Uterus (tissue), 3 donors: ENCODE measurements at regions not wholly inside any gene's neighbourhood (a gene's known extent, or its start where the extent isn't known, plus 50 kb on each side); places are given as distances from the start of the nearest gene placed in this dataset.

ENCODE experiments used
- DNase-seq, 2 donors: peaks; one replicate each; pipeline ENCODE4 v3.0.0-alpha.2; 2019 to 2020
- H3K27ac ChIP-seq, 2 donors: fragments of 200-600 bp; sonication (generic); 1 replicate in 1 of 2; 2 replicates in 1 of 2; pipeline ENCODE4 v1.5.1; 2016 to 2018
- H3K27me3 ChIP-seq, 2 donors: fragments of 200-600 bp; sonication (generic); one replicate each; pipeline ENCODE4 v1.5.1; 2018 to 2019; ENCODE audit warnings: control low read depth in 1 of 2
- H3K36me3 ChIP-seq, 2 donors: fragments of 200-600 bp; sonication (generic); one replicate each; pipeline ENCODE4 v1.5.1; 2019; ENCODE audit warnings: control low read depth in 1 of 2
- H3K4me1 ChIP-seq, 2 donors: fragments of 200-600 bp; sonication (generic); one replicate each; pipeline ENCODE4 v1.5.1; 2018 to 2019; ENCODE audit warnings: control low read depth in 1 of 2
- H3K4me3 ChIP-seq, 2 donors: fragments of 200-600 bp; sonication (generic); 1 replicate in 1 of 2; 2 replicates in 1 of 2; pipeline ENCODE4 v1.5.1; 2018 to 2019; ENCODE audit warnings: mild to moderate bottlenecking in 1 of 2
- H3K9me3 ChIP-seq, 2 donors: fragments of 200-600 bp; sonication (generic); one replicate each; pipeline ENCODE4 v1.5.1; 2019; ENCODE audit warnings: control low read depth in 1 of 2
- POLR2A ChIP-seq, 2 donors: fragments of 450-650 bp; IDR thresholded peaks; one replicate each; pipeline ENCODE4 v1.6.1; 2016; ENCODE audit warnings: antibody characterized with exemption in 2 of 2, mild to moderate bottlenecking in 1 of 2, moderate library complexity in 1 of 2
- intact Hi-C: fragments of 100-400 bp; cut with DNase I; formaldehyde crosslinking; loops from one replicate; pipeline ENCODE4 v1.15.1; 2023; ENCODE audit warnings: low total_unique reads
- TF ChIP-seq, protein P1 (sequence below), 4 experiments: fragments of 200-600 bp in 2 of 4; fragments of 450-650 bp in 2 of 4; sonication (generic) in 2 of 4; IDR thresholded peaks; one replicate each; pipeline ENCODE4 v1.5.1; 2016 to 2019; ENCODE audit warnings: antibody characterized with exemption in 4 of 4, mild to moderate bottlenecking in 2 of 4, moderate library complexity in 1 of 4
- donor health status: DM: yes; HTN: yes; CAD: no.

DNA sequence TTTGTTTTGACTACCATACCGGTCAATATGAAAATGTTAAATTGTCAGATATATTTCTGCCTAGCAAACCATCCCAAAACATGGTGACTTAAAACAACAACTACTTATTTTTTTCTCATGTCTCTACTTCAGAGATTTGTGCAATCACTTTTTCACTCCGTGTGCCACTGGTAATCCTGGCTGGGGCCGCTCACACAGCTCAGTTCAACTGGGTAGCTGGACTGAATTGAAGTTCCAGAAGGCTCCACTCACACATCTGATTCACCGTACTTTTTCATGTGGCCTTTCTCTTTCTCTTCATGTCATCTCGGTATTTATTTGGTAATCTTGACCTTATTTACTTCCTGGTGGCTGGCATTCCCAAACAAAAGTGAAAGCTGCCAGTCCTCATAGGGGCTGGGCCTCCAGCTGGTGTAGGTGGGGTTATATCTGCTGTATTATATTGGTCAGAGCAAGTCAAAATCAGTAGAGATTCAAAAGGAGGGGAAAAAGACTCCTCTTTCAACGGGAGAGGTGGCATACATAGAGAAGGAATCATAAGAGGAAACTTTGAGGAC is 513.9 kb upstream of the NXPH2 start:
- no peaks in the 10 kb centered on the region for H3K4me1 ChIP-seq

DNA sequence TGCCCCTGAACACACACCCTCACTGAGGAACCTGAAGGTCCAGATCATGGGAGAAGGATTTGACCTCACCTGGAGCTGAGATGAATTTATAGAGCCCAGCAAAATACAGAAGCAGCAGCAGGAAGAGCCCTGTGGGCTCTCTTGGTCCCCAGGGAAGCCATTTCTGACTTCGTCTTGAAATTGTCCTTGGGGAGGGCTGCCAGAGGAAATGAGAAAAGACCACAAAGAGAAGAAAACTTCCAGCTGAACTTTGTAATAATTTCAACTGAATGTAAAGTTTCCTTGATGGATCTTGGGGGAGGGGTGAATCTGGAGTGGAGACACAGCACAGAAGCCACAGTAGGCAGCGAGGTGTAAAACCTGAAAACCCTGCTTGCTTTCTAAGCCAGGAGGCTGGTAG is 500.9 kb upstream of the NXPH2 start:
- H3K9me3 ChIP-seq, result no peaks in the 10 kb centered on the region
- H3K4me3 ChIP-seq, result no peak overlapping the region
- H3K27me3 ChIP-seq, result no peaks in the 10 kb centered on the region
- TF ChIP-seq, protein P1, sequence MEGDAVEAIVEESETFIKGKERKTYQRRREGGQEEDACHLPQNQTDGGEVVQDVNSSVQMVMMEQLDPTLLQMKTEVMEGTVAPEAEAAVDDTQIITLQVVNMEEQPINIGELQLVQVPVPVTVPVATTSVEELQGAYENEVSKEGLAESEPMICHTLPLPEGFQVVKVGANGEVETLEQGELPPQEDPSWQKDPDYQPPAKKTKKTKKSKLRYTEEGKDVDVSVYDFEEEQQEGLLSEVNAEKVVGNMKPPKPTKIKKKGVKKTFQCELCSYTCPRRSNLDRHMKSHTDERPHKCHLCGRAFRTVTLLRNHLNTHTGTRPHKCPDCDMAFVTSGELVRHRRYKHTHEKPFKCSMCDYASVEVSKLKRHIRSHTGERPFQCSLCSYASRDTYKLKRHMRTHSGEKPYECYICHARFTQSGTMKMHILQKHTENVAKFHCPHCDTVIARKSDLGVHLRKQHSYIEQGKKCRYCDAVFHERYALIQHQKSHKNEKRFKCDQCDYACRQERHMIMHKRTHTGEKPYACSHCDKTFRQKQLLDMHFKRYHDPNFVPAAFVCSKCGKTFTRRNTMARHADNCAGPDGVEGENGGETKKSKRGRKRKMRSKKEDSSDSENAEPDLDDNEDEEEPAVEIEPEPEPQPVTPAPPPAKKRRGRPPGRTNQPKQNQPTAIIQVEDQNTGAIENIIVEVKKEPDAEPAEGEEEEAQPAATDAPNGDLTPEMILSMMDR (IDR thresholded peaks at IDR 0.05), result no peak
- no peak for TF ChIP-seq POLR2A (IDR thresholded peaks at IDR 0.05)
- intact Hi-C loops, result no loop called here
- H3K36me3 ChIP-seq, result no peaks in the 10 kb centered on the region
- H3K4me1 ChIP-seq, result no peaks in the 10 kb centered on the region
- no peak overlapping the region for H3K27ac ChIP-seq
- DNase-seq, result no peak

More for the DNA sequence above, 513.9 kb upstream of the NXPH2 start:
- H3K4me3 ChIP-seq, result no peak overlapping the region
- intact Hi-C loops, result no loop called here
- TF ChIP-seq, protein P1 (IDR thresholded peaks at IDR 0.05), result no peak
- no peak for TF ChIP-seq POLR2A (IDR thresholded peaks at IDR 0.05)
- no peaks in the 10 kb centered on the region for H3K9me3 ChIP-seq
- H3K27me3 ChIP-seq, result no peaks in the 10 kb centered on the region
- H3K27ac ChIP-seq, result no peak overlapping the region
- DNase-seq, result no peak
- no peaks in the 10 kb centered on the region for H3K36me3 ChIP-seq

DNA sequence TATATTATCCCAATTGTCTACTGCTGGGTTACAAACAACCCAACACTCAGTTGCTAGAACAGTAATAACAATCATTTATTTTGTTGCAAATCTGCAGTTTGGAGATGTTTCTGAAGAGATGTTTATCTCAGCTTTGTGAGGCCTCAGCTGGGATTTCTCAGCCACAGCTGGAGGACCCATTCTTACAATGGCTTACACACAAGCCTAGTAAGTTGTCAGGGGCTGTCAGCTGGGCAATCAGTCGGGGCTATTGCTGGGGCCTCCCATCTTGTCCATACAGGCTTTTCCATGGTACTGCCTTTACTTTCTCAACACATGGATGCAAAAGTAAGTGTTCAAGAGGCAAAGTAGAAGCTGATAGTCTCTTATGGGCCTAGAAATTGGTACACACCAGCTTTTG is 491.7 kb upstream of the NXPH2 start:
- Histone ChIP-seq H3K4me1 (no peaks in the 10 kb centered on the region), H3K36me3 (no peaks in the 10 kb centered on the region), H3K4me3 (no peak overlapping the region), H3K27ac (no peak overlapping the region), H3K27me3 (no peaks in the 10 kb centered on the region), H3K9me3 (no peaks in the 10 kb centered on the region)
- no peak for DNase-seq
- intact Hi-C loops, result no loop called here
- no peak for TF ChIP-seq POLR2A (IDR thresholded peaks at IDR 0.05)
- TF ChIP-seq, protein P1 (IDR thresholded peaks at IDR 0.05), result no peak

DNA sequence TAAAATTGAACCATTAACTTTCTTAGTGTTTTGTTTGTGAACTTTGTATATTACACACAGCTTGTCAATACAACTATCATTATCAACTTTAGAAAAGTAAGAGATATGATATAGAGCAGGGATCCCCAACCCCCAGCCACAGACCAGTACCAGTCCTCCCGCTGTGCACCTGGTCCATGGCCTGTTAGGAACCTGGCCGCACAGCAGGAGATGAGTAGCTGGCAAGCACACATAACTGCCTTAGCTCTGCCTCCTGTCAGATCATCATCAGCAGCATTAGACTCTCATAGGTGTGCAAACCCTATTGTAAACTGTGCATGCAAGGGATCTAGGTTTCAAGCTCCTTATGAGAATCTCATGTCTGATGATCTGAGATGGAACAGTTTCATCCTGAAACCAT is 491.0 kb upstream of the NXPH2 start:
- H3K27ac ChIP-seq, result no peak overlapping the region
- no peak for TF ChIP-seq POLR2A (IDR thresholded peaks at IDR 0.05)
- intact Hi-C loops, result no loop called here
- H3K9me3 ChIP-seq, result no peaks in the 10 kb centered on the region
- H3K4me3 ChIP-seq, result no peak overlapping the region
- H3K27me3 ChIP-seq, result no peaks in the 10 kb centered on the region
- H3K4me1 ChIP-seq, result no peaks in the 10 kb centered on the region
- no peaks in the 10 kb centered on the region for H3K36me3 ChIP-seq
- DNase-seq, result no peak

DNA sequence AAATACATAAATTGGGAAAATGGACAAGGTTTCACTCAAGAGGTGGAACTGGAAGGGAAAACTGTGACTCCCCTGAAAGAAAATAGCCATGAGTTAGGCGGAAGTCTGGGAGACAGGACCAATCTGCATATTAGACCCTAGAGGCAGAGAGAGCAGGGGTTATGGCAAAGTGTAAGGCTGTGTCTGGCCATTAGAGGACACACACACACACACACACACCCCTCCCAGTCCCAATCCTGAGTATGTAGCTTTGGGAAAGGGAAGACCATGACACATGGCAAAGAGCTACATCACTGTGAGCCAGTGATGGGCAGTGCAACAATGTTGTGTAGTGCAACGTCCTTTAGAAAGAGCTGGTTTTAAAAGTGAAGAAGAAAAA is 479.9 kb upstream of the NXPH2 start:
- H3K4me3 ChIP-seq, result no peak overlapping the region
- no peak overlapping the region for H3K27ac ChIP-seq
- H3K9me3 ChIP-seq, result no peaks in the 10 kb centered on the region
- no peaks in the 10 kb centered on the region for H3K4me1 ChIP-seq
- H3K27me3 ChIP-seq, result no peaks in the 10 kb centered on the region
- no peak for DNase-seq
- no peak for TF ChIP-seq POLR2A (IDR thresholded peaks at IDR 0.05)
- TF ChIP-seq, protein P1 (IDR thresholded peaks at IDR 0.05), result no peak
- H3K36me3 ChIP-seq, result no peaks in the 10 kb centered on the region
- intact Hi-C loops, result no loop called here
